Astrocyte of the spinal cord (primary cell): ENCODE measurements at regions not wholly inside any gene's neighbourhood (a gene's known extent, or its start where the extent isn't known, plus 50 kb on each side); places are given as distances from the start of the nearest gene placed in this dataset.

ENCODE experiments used
- DNase-seq: peaks from one replicate; pipeline ENCODE4 v3.0.0; 2011; ENCODE audit warnings: low read depth, low spot score
- H3K4me3 ChIP-seq: 2 replicates; pipeline ENCODE4 v1.5.1; 2011; ENCODE audit warnings: low read depth, mild to moderate bottlenecking, low read length, moderate library complexity
- CTCF ChIP-seq: IDR thresholded peaks from 2 replicates; pipeline ENCODE4 v1.5.1; 2012; ENCODE audit warnings: low read depth, mild to moderate bottlenecking, low read length, inconsistent platforms
- in situ Hi-C: cut with HindIII; loops from 2 replicates; pipeline ENCODE4 v1.10.0; 2017; ENCODE audit warnings: low sequenced_read_pairs

- in situ Hi-C loops: no loop called here
- H3K4me3 ChIP-seq: no peak overlapping the region
- no peak for TF ChIP-seq CTCF
- DNase-seq: no peak
Observed at GRCh38 chr5:167725264-167725663, 566.2 kb upstream of the WWC1 start.

- DNase-seq: no peak
Observed at GRCh38 chr5:167725741-167726140, 565.7 kb upstream of the WWC1 start.

GRCh38 chr5:167726642-167727041, 564.8 kb upstream of the WWC1 start:
- no peak for DNase-seq
- in situ Hi-C loops: no loop called here
- no peak overlapping the region for H3K4me3 ChIP-seq
- TF ChIP-seq CTCF: no peak

More at GRCh38 chr5:167725741-167726140, 565.7 kb upstream of the WWC1 start:
- in situ Hi-C loops: no loop called here
- no peak for TF ChIP-seq CTCF
- H3K4me3 ChIP-seq: no peak overlapping the region

GRCh38 chr5:167730121-167730520, 561.3 kb upstream of the WWC1 start:
- in situ Hi-C loops: no loop called here
- TF ChIP-seq CTCF: no peak
- no peak overlapping the region for H3K4me3 ChIP-seq
- DNase-seq: peak; percentile 96

- in situ Hi-C loops: no loop called here
- no peak for DNase-seq
- H3K4me3 ChIP-seq: no peak overlapping the region
- TF ChIP-seq CTCF: no peak
Observed at GRCh38 chr5:167730656-167731055, 560.8 kb upstream of the WWC1 start.

- H3K4me3 ChIP-seq: no peak overlapping the region
- in situ Hi-C loops: no loop called here
- TF ChIP-seq CTCF: no peak
- DNase-seq: no peak
Observed at GRCh38 chr5:167731951-167732350, 559.5 kb upstream of the WWC1 start.

- DNase-seq: no peak
- in situ Hi-C loops: no loop called here
- H3K4me3 ChIP-seq: no peak overlapping the region
- TF ChIP-seq CTCF: no peak
Observed at GRCh38 chr5:167732499-167732898, 558.9 kb upstream of the WWC1 start.
